ENCODE measurements at regions not wholly inside any gene's neighbourhood (a gene's known extent, or its start where the extent isn't known, plus 50 kb on each side); places are given as distances from the start of the nearest gene placed in this dataset.
"Not testable (repeated sequence)": the region's sequence is repeated elsewhere in the genome, so short reads cannot be mapped to it uniquely, and the experiment has no call there.

DNA sequence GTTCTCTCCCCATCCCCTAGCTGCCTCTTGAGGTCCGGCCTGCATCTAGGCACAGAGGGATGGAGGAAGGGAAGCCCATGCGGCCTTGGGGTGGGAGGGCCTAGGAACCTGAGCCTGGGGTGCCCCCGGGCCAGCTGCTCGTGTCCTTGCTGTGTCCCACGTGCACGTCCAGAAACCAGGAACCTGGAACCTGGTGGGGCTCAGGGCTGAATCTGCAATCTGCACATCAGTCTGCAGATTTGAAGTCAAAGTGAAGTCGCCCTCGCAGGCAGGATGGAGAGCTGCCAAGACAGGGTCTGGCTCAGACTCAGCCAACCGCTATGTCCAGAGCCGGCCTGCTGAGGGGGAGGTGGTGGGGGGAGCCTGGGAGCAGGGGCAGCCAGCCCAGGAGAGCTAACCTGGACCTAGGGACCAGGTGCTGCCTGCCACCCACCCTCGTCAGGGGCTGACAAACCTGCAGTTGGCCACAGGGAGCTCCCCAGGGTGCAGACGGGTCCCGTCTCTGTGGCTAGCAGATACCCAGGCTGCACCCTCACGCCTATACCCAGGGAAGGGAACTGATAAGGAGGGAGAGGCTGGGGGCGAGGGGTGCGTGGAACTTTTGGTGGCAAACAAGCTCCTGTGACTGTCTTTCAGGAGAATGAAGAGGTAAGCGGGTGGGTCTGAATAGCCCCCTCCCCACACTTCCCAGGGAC, 103.5 kb upstream of the SIMC1 start:
- Histone ChIP-seq H3K27ac (no peak overlapping the region), H3K27me3 (no peaks in the 10 kb centered on the region), H3K4me3 (replicated peaks in 1 of 3) (no peak overlapping the region), H3K9me3 (no peaks in the 10 kb centered on the region), H3K4me1 (peaks cover 0 to 9% of the 10 kb centered on the region in 2 donors), H3K36me3 (no peaks in the 10 kb centered on the region)
- 42 to 49% methylated on average over 12 to 13 of the region's 17 CpGs for WGBS, 2 donors
- TF ChIP-seq POLR2A (IDR thresholded peaks at IDR 0.05) (no peak), CTCF (IDR thresholded peaks at IDR 0.05) (no peak)
- DNase-seq = peak; percentile 8
- intact Hi-C loops (cut with DNase I) = no loop called here

DNA sequence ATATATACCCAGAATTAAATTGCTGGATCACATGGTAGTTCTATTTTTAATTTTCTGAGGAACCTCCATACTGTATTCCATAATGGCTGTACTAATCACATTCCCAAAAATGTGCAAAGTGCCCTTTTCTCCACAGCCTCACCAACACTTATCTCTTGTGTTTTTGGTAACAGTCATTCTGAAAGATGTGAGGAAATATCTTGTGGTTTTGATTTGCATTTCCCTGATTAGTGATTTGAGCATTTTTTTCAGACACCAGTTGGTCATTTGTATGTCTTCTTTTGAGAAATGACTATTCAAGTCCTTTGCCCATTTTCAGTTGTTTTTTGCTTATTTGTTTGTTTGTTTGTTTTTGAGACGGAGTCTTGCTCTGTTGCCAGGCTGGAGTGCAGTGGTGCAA, 98.1 kb upstream of the SIMC1 start:
- H3K4me3 ChIP-seq (replicated peaks in 1 of 3); H3K27ac ChIP-seq; H3K36me3 ChIP-seq; H3K4me1 ChIP-seq; intact Hi-C loops (cut with DNase I); H3K27me3 ChIP-seq; H3K9me3 ChIP-seq; DNase-seq: not testable (repeated sequence)
- WGBS, 2 donors = 79 to 93% methylated on average over 1 of the region's 1 CpG

GRCh38 chr5:176144508-176144907, 93.7 kb upstream of the SIMC1 start:
- intact Hi-C loops (cut with DNase I) = no loop called here
- no peak overlapping the region for H3K27ac ChIP-seq

GRCh38 chr5:176149948-176150347, 88.3 kb upstream of the SIMC1 start:
- WGBS, 2 donors = 96% methylated on average over 3 of the region's 3 CpGs
- DNase-seq; H3K27ac ChIP-seq; H3K4me1 ChIP-seq; intact Hi-C loops (cut with DNase I); H3K36me3 ChIP-seq; H3K9me3 ChIP-seq; H3K27me3 ChIP-seq; H3K4me3 ChIP-seq (replicated peaks in 1 of 3): not testable (repeated sequence)

More at GRCh38 chr5:176144508-176144907, 93.7 kb upstream of the SIMC1 start:
- WGBS, 2 donors = 72 to 73% methylated on average over 2 of the region's 2 CpGs
- Histone ChIP-seq H3K4me3 (replicated peaks in 1 of 3) (no peak overlapping the region), H3K9me3 (no peaks in the 10 kb centered on the region), H3K4me1 (peaks cover 0 to 4% of the 10 kb centered on the region in 2 donors), H3K27me3 (no peaks in the 10 kb centered on the region), H3K36me3 (no peaks in the 10 kb centered on the region)
- TF ChIP-seq CTCF (IDR thresholded peaks at IDR 0.05) = no peak
- no peak for TF ChIP-seq POLR2A (IDR thresholded peaks at IDR 0.05)
- no peak for DNase-seq

DNA sequence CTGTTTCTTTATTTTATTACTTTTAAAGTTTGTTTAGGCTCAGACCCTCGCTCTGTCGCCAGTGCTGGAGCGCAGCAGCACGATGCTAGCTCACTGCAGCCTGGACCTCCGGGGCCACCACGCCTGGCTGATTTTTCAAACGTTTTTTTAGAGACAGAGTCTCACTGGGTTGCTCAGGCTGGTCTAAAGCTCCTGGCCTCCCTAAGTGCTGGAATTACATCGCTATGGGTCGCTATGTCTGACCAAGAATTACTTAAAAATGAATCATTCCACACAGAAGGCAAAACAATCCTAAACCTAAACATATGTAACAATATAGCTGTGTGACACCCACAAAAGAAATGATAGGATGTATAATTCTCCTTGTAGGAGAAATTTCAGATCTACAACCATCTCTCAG, 86.9 kb upstream of the SIMC1 start:
- no peak for TF ChIP-seq CTCF (IDR thresholded peaks at IDR 0.05)
- TF ChIP-seq POLR2A (IDR thresholded peaks at IDR 0.05) = no peak
- Histone ChIP-seq H3K36me3 (no peaks in the 10 kb centered on the region), H3K4me1 (peaks cover 0 to 9% of the 10 kb centered on the region in 2 donors), H3K27ac (no peak overlapping the region), H3K9me3 (no peaks in the 10 kb centered on the region), H3K27me3 (no peaks in the 10 kb centered on the region), H3K4me3 (replicated peaks in 1 of 3) (no peak overlapping the region)
- DNase-seq = peak; percentile 9 to 21
- intact Hi-C loops (cut with DNase I) = no loop called here
- 37 to 57% methylated on average over 9 of the region's 9 CpGs for WGBS, 2 donors

DNA sequence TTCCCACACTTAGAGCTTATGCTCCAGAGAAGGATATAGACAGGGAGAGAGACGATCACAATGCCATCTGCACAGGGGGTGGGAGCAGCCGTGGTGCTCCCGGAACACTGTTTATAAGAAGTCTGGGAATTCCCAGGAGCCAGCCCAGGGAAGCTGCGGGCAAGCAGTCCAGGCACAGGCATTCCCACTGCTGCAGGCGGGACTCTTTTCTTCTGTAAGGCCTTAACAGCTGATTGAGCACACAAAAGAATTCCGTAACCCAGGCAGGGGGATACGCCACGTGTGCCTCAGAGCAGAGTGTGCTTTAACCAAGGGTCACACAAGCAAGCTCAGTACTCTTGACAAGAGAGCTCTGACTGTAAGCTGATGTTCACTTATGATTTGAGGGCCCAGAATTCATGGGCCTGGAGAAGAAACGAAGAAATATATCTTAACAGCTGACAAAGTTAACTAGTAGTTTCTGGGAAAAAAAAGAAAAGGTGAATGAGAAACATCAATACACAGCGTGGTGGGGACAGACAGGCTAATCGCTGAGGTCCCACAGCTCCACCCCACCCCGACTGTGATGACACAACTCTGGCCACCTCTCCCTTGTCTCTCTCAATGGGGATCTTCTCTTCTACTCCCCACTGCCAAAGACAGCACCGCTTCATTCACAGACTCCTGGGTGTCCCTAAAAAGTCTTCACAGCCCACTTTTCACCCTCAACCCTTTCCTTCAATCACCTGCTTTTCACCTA, 85.9 kb upstream of the SIMC1 start:
- 37 to 48% methylated on average over 12 to 13 of the region's 13 CpGs for WGBS, 2 donors
- peak; percentile 17 to 23 for DNase-seq
- H3K27me3 ChIP-seq = no peaks in the 10 kb centered on the region
- no peak overlapping the region for H3K27ac ChIP-seq
- no peak overlapping the region for H3K4me3 ChIP-seq (replicated peaks in 1 of 3)
- TF ChIP-seq CTCF (IDR thresholded peaks at IDR 0.05) (no peak), POLR2A (IDR thresholded peaks at IDR 0.05) (no peak)
- intact Hi-C loops (cut with DNase I) = no loop called here
- no peaks in the 10 kb centered on the region for H3K36me3 ChIP-seq
- peaks cover 0 to 7% of the 10 kb centered on the region in 2 donors for H3K4me1 ChIP-seq
- H3K9me3 ChIP-seq = no peaks in the 10 kb centered on the region
